SHP77 (cell line): ENCODE measurements at regions not wholly inside any gene's neighbourhood (a gene's known extent, or its start where the extent isn't known, plus 50 kb on each side); places are given as distances from the start of the nearest gene placed in this dataset.

ENCODE experiments used
- DNase-seq, 2 experiments: peaks; one replicate each; lab custom pipeline; 2025; lab: John Stamatoyannopoulos, UW

DNA sequence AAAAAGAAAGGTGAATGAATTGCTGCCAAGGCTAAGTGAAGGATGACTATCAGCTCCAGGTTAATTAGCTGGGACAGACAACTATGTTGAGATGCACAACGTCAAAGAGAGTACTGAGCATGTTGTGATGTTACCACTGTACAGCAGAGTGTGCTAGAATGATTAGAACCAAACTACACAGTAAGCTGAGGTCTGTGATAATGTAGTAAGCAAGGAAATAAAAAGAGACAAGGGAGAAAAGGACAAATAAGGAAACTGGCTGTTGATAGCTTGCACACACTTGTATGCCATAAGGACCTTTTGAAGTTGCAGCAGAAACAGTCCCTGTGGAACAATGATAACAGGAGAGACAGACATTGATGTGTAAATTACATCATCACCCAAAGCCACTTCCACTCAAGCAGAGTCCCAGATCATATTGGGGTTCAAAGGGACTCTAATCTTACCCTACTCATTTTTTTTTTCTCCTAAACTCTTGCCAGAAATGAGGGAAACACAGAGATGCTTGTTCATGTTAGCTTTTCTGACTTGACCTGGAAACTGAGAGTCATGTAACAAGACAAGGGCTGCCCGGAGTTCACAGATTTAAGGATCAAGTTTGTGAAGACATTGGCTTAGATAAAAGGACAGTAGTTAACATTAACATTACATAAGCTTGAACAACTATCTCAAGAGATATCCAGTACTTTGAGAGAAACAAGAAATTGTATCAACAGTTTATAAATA lies 189.9 kb downstream of the CENPW start:
- DNase-seq: no peak

DNA sequence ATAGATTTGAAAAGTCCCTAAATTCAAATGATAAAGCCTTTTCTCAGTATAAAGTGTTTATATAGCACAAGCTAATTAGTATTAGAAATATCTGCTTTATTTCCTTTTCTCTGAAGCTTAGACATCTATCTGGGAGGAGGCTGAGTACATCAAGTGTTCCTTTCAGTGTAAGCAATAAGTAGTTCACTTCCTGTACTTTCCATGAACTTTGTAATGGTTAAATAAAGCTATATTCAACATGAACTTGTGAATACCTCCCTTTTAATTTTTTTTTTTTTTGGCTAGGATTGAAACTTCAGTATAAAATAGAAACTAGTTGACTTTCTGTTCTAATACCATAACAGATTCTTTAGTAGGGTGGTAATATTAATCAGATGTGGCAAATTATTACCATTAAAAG lies 190.9 kb downstream of the CENPW start:
- no peak for DNase-seq

- no peak for DNase-seq
These were observed 191.4 kb downstream of the CENPW start for GRCh38 chr6:126531286-126531685.

DNA sequence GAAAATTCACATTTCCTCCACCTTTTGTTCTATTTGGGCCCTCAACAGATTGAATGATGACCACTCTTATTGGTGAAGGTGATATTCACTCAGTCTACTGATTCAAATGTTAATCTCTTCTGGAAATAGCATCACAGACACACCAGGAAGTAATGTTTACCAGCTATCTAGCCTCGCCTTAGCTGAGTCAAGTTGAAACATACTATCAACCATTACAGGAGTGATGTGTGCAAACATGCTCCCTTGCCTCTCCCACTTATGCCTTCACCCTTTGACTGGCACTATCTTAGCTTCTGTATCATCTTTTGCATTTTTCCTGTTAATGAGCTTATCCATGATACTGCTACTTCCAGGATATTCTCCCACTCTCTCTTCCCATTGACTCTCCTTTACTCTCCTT lies 191.9 kb downstream of the CENPW start:
- DNase-seq: no peak

GRCh38 chr6:126534401-126534800 lies 194.5 kb downstream of the CENPW start:
- DNase-seq: no peak

DNA sequence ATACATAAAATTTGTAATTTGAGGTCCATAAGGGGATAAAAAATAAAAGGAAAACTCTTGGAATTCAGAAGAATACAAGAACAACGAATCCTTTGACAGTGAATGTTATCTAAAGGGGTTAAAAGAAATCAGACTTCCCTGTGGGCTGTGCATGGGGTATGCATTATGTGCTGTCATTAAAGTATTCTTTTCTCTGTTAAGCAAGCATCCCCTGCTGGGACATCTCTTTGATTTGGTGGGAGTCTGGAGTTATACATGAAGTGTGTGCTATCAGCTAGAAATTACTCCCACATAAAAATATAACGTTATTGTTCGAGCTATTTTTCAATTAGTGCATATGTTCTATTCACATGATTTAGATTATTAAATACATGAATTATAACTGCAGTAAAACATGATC lies 195.2 kb downstream of the CENPW start:
- no peak for DNase-seq

DNA sequence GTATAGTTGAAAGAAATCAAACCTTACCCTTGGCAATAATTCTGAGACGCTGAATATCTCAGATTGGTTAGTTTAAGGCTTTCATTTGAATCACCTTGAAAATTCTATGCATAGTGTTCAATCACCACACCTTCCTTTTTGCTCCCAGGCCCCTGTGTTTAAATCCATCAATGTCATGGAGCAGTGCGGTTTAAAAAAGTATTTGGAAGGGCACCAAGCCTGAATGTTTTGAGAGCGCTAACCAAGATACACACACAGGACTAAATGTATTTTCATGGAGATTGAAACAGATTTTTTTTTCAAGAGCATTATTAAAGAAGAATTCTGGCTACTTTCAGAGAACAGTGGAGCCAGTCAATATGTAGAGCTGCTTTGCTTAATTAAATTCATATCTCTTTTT lies 195.7 kb downstream of the CENPW start:
- no peak for DNase-seq

DNA sequence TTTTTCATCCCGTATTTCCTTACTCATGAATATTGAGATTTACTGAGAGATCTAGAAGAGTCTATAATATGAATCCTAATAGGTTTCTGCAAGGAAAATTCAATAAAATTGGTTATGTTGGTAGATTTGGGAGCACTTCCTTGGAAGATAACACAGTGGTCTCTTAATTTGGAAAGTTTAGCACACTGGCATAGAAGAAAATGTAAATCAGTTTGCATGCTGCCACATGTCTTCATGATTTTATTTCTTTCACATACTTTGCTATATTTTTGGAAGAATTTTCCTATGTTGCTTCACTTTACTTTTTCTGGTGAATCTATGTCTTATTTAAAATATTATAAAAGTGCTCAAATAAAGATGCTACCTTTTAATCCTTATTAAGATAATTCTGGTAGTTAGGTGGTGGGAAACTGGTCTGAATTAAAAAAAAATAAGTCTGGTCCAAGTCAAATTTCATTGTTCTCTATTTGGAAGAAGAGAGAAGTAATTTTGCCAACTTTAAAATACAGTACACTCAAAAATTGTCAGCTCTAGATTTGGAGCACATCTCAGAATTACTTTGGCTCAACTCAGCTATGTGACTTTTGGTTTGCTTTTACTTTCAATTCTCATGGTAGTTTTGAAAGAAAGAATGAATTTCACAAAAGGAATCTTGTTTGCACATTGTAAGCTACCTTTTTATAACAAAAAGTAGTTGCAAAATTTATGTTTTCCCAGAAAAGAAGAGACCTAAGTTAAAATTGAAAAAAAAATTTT lies 197.3 kb downstream of the CENPW start:
- DNase-seq: no peak

DNA sequence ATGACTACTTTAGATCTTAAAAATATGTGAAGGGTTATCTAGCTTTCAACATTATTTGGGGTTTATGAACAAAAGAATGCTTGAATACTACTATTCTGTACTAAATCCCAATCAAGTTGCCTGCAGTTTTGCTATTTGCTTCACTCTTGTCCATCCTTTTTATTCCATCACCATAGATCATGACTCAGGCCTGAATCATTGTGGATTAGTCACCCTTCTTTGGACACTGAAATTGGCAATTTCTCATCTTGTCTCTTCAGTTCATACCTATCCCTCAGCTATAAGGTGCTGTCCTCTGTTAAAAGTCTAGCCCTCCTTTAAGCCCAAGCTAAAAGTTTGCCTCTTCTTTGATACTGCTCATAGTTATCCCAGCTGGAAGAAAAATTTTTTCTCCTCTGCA lies 199.1 kb downstream of the CENPW start:
- DNase-seq: no peak

DNA sequence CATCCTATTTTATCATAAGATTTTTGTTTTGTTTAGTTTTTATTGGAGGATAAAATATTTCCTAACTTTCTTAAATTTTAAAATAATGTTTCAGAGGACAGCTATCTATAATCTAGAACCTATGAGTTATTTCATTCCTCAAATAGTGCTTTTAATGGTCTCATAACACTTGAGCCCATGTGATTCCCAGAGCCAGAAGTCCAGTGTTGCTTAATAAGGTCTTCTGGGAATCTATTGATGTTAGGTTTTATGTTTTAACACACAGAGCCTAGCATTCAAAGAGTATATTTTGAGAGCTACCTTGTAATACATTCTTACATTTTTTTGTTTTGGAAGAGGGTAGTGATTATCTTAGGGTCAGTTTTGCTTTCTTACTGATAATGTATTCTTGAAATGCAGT lies 200.2 kb downstream of the CENPW start:
- no peak for DNase-seq

DNA sequence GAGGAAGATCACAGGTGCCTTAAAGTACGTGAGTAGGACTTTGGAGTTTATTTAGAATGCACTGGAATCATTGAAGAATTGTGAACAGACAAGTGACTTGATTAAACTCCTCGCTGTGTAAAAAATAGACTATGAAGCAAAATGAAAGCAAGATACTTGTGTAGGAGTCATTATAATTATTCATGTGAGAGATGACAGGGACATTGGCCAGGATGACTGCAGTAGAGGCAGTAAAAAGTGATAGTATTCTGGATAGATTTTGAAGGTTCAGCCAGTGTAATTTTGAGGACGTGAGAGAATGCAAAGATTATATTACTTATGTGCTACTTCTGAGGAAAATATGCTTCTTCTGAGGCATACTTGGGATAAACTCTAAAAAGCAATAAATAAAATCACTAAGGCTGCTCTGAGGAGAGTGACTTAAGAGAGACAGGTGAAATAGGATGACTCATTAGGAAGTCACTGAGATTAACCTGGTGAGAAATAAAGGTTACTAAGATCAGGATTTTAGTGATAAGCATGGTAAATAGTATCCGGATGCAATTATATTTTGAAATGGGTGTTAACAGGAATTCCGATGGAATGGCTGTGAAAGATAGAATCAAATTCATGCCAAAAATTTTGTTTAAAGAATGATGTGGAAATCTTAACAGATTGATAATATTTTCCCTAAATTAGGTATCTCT lies 202.0 kb downstream of the CENPW start:
- DNase-seq: no peak

GRCh38 chr6:126546541-126547120 lies 206.7 kb downstream of the CENPW start:
- DNase-seq: no peak

DNA sequence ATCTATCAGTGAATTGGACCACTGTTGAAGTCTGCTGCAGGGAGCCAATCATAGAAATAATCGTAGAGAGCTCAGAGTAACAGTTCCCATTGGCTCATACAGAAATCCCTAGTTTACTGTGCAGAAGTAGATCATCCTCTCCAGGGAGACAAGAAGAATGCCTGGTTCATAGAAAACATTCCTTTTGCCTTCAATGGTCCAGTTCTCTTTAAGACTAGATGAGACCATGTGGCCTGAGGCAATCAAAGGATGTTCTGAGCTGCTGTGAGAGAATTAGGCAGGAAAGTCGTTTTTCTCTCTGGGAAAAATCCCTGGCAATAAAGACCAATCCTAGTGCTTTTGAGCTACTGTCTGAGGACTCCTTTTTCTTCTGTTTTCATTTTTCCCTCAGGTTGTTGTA lies 208.4 kb downstream of the CENPW start:
- no peak for DNase-seq

- peak in 1 of 2 experiments; percentile 5 for DNase-seq
These were observed 210.4 kb downstream of the CENPW start for GRCh38 chr6:126550323-126550722.

DNA sequence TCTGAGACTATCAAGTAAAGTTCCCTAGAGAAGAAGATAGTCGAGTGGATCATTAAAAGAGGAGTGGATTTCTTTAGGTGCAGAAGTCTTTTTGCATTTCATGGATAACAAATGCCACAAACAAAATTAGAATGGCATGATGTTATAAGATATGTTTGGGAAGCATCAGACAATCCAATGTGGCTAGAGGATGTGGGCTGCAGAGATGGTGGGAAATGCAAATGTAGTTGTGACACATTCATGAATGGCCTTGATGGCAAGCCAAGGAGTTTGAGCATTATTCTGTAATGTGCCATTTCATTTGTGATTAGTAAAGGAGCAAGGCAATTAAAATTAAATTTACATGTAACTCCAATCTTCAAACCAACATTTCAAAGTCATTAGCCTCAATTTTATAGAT lies 211.9 kb downstream of the CENPW start:
- no peak for DNase-seq

DNA sequence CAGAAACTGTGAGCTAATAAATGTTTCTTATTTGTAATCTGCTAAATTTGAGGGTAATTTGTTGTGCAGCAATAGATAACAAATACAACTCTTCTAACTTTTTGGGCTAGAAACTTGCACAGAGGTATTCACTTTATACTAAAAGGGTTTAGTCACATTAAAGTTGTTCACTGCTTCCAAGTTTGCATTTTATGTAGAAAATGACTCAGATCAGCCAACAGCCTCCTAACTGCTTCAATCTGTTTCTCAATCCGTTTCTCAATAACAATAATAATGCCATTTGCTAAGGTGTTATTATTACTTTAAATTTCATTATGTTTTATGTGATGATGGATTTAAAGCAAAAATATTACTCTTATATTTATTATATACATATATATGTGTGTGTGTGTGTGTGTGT lies 213.9 kb downstream of the CENPW start:
- no peak for DNase-seq

DNA sequence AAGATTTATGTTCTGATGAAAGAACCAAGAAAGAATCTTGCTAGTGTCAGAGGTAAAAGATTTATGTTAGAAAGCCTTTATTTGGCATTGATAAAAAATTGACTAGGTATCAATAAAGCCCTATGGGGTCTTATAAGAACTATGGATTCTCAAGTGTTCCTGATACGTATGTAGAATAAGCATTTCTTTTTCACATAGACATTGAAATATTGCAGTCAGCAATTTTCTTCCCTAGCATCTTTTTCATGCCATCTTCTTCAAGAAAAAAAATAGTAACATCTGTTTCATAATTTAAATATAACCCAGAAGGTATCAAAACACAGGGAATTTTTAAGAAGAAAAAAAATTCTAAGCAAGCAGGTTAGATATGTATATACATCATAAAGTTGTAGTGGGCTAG lies 230.6 kb downstream of the CENPW start:
- DNase-seq: no peak

- no peak for DNase-seq
These were observed 234.4 kb downstream of the CENPW start for GRCh38 chr6:126574301-126574700.

DNA sequence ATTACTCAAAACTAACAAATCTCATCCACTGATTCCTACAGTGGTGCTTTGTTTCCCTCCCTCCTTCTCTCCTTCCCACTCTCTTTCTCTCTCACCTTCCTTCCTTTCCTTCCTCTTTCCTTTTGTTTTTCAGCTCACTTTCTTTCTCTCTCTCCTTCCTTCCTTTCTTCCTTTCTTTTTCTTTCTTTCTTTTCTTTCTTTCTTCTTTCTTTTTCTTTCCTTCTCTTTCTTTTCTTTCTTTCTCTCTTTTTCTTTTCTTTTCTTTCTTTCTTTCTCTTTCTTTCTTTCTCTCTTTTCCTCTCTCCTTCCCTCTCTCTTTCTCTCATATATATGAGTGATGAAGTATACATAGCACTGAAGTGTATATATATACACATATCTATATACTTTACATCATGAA lies 241.4 kb downstream of the CENPW start:
- no peak for DNase-seq

DNA sequence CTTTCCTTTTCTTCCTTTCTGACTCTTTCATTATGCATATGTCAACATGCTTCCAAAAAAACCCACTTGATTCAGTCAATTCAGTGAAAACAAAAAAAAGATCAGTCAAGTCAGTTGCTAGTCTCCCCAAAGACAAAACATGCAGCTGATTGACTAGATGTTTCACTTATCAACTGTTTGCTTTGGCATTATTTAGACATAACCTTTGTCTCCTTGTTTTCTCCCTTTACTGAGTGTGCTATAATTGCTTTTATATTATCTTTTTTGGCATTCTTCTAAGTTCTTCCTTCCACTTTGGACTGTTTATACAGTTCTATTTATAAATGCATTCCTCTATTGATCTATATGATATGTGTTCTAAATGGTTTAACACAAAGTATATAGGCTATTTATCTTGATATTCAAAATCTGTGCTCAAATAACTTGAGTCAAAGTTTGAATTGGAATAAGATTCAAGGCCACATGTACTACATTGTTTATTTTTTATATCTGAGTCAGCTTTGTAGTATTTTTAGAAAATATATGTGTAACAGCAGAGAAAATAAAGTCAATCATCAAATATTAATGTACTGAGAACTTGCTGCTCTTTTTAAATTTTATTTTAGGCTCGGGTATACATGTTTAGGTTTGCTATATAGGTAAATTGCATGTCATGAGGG lies 260.5 kb downstream of the CENPW start:
- DNase-seq: no peak

DNA sequence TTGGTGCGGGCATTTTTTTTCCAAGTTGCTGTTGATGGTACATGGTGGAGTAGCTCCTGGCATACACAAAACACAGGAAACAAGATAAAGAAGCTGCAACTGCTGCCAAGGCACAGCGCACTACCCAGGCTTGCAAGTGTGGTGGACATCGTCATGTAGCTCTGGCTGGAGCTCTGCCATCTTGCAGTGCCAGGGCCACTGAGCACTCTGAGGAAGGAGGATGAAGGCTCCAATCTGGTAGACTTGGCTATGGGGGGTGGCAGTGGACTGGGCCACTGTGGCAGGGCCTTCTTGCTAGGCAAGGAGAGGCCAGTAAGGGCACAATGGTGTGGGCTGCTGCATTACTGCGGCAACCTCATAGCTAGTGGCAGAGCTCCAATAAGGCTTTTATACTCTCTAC lies 263.5 kb downstream of the CENPW start:
- no peak for DNase-seq

DNA sequence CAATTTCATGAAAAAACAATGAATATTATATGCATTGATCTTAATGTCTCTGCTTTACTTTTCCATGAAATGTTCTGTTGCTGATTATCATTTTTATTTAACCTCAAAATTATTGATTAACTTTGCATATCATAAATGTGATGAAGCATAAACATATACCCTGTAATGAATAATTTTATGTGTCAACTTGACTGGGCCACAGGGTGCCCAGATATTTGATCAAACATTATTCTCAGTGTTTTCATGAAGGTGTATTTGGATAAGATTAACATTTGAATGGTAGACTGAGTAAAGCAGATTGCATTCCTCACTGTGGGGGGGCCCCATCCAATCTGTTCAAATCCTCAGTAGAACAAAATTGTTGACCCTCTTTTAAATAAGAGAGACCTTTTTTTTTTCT lies 265.2 kb downstream of the CENPW start:
- no peak for DNase-seq
